Stimulated activated CD4-positive, alpha-beta T cell treated with anti-CD3 and anti-CD28 coated beads, TNF-alpha, amount 100 ng/mL, for 48 hours (primary cell): ENCODE measurements at regions not wholly inside any gene's neighbourhood (a gene's known extent, or its start where the extent isn't known, plus 50 kb on each side); places are given as distances from the start of the nearest gene placed in this dataset.

Source experiments
- DNase-seq, 3 donors: peaks; one replicate each; pipeline ENCODE4 v3.0.0-alpha.2; 2020; ENCODE audit warnings: low read depth in 3 of 3

- DNase-seq, result no peak
These were observed 74.7 kb upstream of the CLDN14 start for GRCh38 chr21:36554411-36555157.

DNA sequence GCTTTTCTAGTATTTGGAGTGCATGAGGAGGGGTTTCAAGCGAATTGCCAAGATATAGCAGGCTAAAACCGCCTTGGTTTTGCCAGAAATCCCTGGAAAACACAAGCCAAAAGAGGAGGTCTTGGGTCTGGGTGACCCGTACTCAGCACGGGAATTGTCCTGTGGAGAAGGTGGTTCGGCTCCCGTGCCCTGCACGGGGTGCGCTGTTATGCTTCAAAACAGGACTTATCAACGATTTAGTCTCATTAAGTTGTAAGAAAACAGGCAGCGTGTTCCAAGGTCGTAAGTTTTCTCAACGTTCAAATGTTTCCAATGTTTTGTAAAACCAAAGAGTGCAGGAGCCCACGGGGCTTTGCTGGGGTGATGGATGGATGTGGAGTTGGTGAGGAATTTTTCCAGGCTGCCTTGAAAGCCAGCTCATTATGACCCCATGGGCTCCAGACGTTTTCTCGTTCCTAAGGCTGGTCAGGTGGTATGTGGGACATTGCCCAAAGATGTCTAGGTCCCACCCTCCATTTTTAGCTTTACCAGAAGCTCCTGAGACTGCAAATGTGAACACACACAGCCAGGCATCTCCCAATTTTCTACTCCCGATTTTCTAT lies 75.4 kb upstream of the CLDN14 start:
- DNase-seq, result no peak

GRCh38 chr21:36557316-36557715 lies 77.4 kb upstream of the CLDN14 start:
- no peak for DNase-seq

GRCh38 chr21:36560933-36561575 lies 81.1 kb upstream of the CLDN14 start:
- no peak for DNase-seq

DNA sequence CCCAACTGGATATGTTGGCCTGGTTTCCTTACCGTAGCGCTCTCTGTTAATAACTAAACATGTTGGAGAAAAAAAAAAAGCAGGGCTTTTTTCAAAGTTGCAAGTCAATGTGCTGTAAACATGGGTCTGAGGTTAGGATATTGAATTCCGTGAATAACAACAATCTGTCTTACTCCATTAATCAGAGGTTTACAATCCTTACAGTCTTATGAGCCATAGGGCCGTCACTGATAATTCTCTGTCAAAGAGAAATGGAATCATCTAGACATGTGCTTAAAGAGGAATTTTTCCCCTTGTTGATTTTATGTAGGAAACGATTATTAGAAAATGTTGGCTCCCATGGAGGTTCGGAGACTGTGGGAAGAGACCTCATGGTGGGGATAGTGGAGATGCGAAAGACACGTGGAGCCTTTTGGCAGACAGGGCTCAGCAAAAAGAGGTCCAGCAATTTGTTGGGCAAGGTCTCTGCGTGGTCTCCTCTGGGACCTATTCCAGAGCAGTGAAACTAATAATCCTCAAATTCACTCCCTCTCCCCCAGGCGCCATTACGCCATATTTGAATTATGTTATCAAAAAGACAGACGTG lies 83.5 kb upstream of the CLDN14 start:
- no peak for DNase-seq

- no peak for DNase-seq
These were observed 84.7 kb upstream of the CLDN14 start for GRCh38 chr21:36564647-36565046.

DNA sequence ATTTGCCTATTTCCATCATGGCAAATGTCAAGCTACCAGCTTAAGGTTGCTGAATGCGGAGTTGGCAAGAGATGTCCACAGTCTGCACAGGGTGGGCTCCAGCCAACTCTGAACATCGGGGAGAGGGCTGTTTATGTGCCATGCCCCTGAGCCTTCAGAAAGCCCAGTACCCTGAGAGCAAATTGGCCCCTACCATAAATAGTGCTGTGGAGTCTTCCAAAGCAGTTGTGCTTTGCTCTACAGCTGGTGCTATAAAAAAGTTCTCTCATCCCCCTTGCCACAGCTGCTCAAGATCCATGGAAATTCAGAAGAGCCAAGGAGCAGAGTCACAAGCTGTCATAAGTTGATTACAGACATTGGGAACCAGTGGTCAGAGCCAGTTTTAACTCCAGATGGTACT lies 85.6 kb upstream of the CLDN14 start:
- DNase-seq, result no peak

- DNase-seq, result no peak
These were observed 86.7 kb upstream of the CLDN14 start for GRCh38 chr21:36566644-36567043.

GRCh38 chr21:36567216-36567885 lies 87.4 kb upstream of the CLDN14 start:
- no peak for DNase-seq

- DNase-seq, result no peak
These were observed 89.6 kb upstream of the CLDN14 start for GRCh38 chr21:36569511-36569910.

DNA sequence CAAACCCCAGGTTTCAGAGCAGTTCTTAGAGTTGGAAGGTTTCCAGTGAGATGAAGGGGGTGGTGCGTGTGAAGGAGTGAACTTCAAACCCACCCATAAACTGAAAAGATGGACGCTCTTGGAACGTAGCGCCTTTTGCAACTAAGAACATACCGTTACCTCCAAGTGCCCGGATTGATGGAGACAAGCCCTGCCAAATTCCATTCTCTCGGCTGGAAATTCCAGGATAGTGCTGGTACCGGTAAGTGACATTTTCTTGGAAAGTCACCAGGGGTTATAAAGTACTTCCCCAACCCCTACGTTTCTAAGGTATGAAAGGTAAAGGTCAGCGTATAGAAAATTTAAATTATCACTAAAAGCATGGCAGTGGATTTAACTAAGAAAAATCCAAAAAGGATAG lies 91.6 kb upstream of the CLDN14 start:
- DNase-seq, result no peak

DNA sequence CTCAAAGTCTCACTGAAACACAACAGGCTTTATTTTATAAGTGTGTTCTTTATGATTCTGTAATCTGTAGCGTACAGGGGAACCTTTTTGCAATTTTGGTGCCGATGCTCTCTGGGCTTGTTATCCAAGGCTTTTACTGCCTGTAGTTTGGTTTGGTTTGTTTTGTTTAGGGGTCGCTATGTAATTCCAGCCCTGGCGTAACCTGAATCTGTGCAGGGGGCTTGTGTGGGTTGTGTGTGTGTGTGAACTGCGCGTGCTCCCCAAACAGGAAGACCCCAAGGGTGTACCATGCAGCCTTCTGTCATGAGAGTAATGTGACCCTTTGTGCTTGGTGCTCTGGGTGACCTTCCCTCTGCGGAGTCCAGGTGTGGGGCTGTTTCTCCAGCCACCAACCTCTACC lies 92.1 kb upstream of the CLDN14 start:
- no peak for DNase-seq

GRCh38 chr21:36575306-36575705 lies 95.4 kb upstream of the CLDN14 start:
- no peak for DNase-seq

DNA sequence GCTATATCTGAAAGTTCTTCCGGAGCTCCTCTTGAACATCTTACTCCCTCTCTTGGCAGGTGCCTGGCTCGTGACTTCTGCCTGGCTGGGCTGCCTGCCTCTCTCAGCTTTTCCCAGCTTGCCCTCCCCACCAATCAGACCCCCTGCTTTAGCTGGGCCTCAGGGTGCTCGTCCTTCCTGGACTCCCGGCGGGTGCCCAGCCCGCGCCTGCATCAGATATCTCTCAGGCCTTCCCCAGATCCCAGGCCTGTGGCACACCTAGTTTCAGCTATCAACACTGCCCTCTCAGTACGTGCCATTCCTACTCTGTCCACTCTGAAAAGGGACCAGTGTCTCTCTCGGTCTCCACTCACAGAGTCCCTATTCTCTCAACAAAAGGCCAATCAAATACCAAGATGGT lies 96.5 kb upstream of the CLDN14 start:
- DNase-seq, result no peak

DNA sequence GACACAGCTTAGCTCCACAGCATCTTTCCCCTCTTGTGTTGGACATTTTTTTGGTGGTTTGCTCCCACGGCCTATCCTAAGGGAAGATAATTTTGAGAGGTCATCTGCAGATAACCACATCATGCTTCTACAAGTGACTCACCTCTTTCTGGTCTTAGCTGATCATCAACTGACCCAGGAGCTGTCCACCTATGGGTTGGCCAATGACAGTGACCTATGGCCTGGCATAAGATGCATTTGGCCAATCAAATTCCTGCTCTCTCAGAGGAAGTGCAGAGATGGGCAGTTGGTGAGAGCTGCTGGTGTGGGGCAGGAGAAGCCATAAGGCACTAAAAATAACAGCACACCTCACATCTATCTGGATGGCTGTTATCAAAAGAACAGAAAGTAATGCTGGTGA lies 100.0 kb upstream of the CLDN14 start:
- no peak for DNase-seq

GRCh38 chr21:36582271-36582670 lies 102.3 kb upstream of the CLDN14 start:
- DNase-seq, result no peak

DNA sequence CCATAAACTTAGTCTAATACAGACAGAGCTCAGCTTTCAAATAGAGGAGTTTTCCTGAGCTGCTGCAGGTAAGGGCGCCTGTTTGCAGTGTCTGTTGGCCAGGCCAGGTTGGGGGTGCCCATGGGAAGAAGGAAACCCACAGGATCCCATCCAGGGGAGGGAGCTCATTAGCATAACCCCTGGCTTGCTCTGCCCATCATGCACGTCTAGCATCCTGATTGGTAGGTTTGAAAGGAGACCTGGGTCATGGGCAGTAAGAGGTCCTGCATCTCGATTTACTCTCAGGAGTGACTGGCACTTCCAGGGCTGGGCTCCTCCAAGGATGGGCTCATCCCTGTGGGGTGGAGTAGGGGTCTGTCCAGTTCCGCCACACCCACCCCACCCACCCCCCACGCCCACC lies 103.7 kb upstream of the CLDN14 start:
- no peak for DNase-seq

GRCh38 chr21:36584980-36585940 lies 105.3 kb upstream of the CLDN14 start:
- DNase-seq, result no peak

DNA sequence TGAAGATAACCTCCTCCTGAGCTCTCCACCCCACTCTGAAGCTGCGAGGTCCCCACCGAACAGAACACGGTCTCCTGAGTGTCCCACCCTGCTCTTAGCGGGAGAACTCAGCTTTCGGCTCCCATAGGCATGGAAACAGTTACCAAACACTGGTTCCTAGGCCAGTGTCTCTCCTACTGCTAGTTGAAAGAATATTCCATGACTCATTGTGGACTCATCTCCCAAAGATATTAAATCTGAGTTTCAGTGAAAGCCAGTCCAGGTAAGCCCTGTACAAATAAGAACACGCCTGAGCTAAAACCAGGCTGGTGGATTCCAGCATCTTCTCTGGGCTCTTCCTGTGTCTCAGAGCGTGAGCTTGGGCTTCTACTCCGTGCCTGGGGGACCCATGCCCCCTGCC lies 107.5 kb upstream of the CLDN14 start:
- no peak for DNase-seq

GRCh38 chr21:36589352-36589971 lies 109.5 kb upstream of the SIM2 start:
- DNase-seq, result peak in 2 of 3 donors; percentile 9 to 11
